ENCODE measurements at regions not wholly inside any gene's neighbourhood (a gene's known extent, or its start where the extent isn't known, plus 50 kb on each side); places are given as distances from the start of the nearest gene placed in this dataset.

GRCh38 chr3:4926892-4927291 is 52.3 kb upstream of the BHLHE40 start:
- DNase-seq (ENCODE audit: low spot score in 2 of 2), result no peak
- TF ChIP-seq CTCF (IDR thresholded peaks at IDR 0.05), result no peak
- intact Hi-C loops (cut with DNase I), result no loop called here
- Histone ChIP-seq H3K27ac (no peak overlapping the region), H3K27me3 (no peaks in the 10 kb centered on the region), H3K9me3 (no peaks in the 10 kb centered on the region), H3K4me3 (no peak overlapping the region), H3K4me1 (no peaks in the 10 kb centered on the region), H3K36me3 (no peaks in the 10 kb centered on the region)

- no peaks in the 10 kb centered on the region for H3K9me3 ChIP-seq
- no peak for DNase-seq (ENCODE audit: low spot score in 2 of 2)
- TF ChIP-seq CTCF (IDR thresholded peaks at IDR 0.05), result no peak
- H3K4me1 ChIP-seq, result no peaks in the 10 kb centered on the region
- H3K27me3 ChIP-seq, result no peaks in the 10 kb centered on the region
- H3K4me3 ChIP-seq, result no peak overlapping the region
- intact Hi-C loops (cut with DNase I), result no loop called here
- H3K36me3 ChIP-seq, result no peaks in the 10 kb centered on the region
- H3K27ac ChIP-seq, result no peak overlapping the region
These were observed 50.9 kb upstream of the BHLHE40 start for GRCh38 chr3:4928277-4928789.
